OCI-LY7 (cell line): ENCODE measurements at regions not wholly inside any gene's neighbourhood (a gene's known extent, or its start where the extent isn't known, plus 50 kb on each side); places are given as distances from the start of the nearest gene placed in this dataset.

Source experiments
- EZH2phosphoT487 ChIP-seq: fragments of 200-600 bp; sonication (generic); IDR thresholded peaks from 2 replicates; pipeline ENCODE4 v1.6.1; 2018; ENCODE audit warnings: low read depth, borderline replicate concordance, mild to moderate bottlenecking, mixed run types, antibody characterized with exemption, low read length, moderate library complexity, mixed read lengths
- TF ChIP-seq, protein P1 (sequence below): fragments of 200-600 bp; sonication (generic); conservative IDR thresholded peaks from 2 replicates; pipeline ENCODE4 v1.5.1; 2014; ENCODE audit warnings: mild to moderate bottlenecking, antibody characterized with exemption, low read length, moderate library complexity, mixed read lengths

DNA sequence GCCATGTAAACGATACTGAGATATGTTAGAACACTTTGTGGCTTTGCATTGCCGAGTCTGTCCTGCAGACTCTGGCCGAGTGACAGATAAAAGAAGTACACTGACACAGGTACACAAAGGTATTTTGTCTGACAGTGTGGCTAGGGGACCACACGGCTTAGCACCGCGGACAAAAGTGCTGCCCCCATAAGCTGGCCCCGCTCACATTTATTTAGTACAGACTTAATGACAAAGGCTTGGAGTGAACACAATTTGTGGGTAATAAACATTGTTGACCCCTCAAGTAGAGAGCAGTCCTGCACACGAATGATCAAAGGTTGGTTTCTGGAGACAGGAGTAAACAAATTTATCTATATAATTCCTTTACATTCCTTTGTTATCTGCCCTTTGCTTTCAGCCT is 976.8 kb downstream of the TRAM1L1 start:
- TF ChIP-seq, protein P1, sequence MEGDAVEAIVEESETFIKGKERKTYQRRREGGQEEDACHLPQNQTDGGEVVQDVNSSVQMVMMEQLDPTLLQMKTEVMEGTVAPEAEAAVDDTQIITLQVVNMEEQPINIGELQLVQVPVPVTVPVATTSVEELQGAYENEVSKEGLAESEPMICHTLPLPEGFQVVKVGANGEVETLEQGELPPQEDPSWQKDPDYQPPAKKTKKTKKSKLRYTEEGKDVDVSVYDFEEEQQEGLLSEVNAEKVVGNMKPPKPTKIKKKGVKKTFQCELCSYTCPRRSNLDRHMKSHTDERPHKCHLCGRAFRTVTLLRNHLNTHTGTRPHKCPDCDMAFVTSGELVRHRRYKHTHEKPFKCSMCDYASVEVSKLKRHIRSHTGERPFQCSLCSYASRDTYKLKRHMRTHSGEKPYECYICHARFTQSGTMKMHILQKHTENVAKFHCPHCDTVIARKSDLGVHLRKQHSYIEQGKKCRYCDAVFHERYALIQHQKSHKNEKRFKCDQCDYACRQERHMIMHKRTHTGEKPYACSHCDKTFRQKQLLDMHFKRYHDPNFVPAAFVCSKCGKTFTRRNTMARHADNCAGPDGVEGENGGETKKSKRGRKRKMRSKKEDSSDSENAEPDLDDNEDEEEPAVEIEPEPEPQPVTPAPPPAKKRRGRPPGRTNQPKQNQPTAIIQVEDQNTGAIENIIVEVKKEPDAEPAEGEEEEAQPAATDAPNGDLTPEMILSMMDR = no peak
- TF ChIP-seq EZH2phosphoT487 = no peak
